Epithelial cell of prostate (primary cell): ENCODE measurements at regions not wholly inside any gene's neighbourhood (a gene's known extent, or its start where the extent isn't known, plus 50 kb on each side); places are given as distances from the start of the nearest gene placed in this dataset.

Experiments
- DNase-seq: peaks from one replicate; pipeline ENCODE4 v3.0.0-alpha.2; 2011; ENCODE audit warnings: low read depth, low spot score
- H3K27ac ChIP-seq: fragments of 450-650 bp; 2 replicates; pipeline ENCODE4 v1.5.1; 2017; ENCODE audit warnings: mild to moderate bottlenecking

- no peak for DNase-seq
- no peak overlapping the region for H3K27ac ChIP-seq
These were observed 958.1 kb downstream of the KCNJ2 start for GRCh38 chr17:71127416-71127815.

GRCh38 chr17:71142333-71142732 is 973.0 kb downstream of the KCNJ2 start:
- DNase-seq = no peak
- H3K27ac ChIP-seq = no peak overlapping the region

GRCh38 chr17:71145486-71145885 is 975.3 kb upstream of the SOX9 start:
- no peak for DNase-seq
- no peak overlapping the region for H3K27ac ChIP-seq

GRCh38 chr17:71147906-71148305 is 972.9 kb upstream of the SOX9 start:
- no peak for DNase-seq
- H3K27ac ChIP-seq = no peak overlapping the region

- DNase-seq = no peak
- H3K27ac ChIP-seq = no peak overlapping the region
These were observed 971.2 kb upstream of the SOX9 start for GRCh38 chr17:71149607-71150006.

GRCh38 chr17:71157297-71157696 is 963.5 kb upstream of the SOX9 start:
- no peak for DNase-seq

GRCh38 chr17:71158437-71158836 is 962.4 kb upstream of the SOX9 start:
- DNase-seq = no peak
- no peak overlapping the region for H3K27ac ChIP-seq

More at GRCh38 chr17:71157297-71157696, 963.5 kb upstream of the SOX9 start:
- H3K27ac ChIP-seq = no peak overlapping the region

GRCh38 chr17:71163121-71163812 is 957.6 kb upstream of the SOX9 start:
- DNase-seq = no peak
- no peak overlapping the region for H3K27ac ChIP-seq

GRCh38 chr17:71163813-71164122 is 957.1 kb upstream of the SOX9 start:
- DNase-seq = no peak

GRCh38 chr17:71164561-71164960 is 956.3 kb upstream of the SOX9 start:
- DNase-seq = no peak
- H3K27ac ChIP-seq = no peak overlapping the region

More at GRCh38 chr17:71163813-71164122, 957.1 kb upstream of the SOX9 start:
- no peak overlapping the region for H3K27ac ChIP-seq

GRCh38 chr17:71166311-71166710 is 954.5 kb upstream of the SOX9 start:
- H3K27ac ChIP-seq = no peak overlapping the region

GRCh38 chr17:71168053-71168741 is 952.6 kb upstream of the SOX9 start:
- H3K27ac ChIP-seq = no peak overlapping the region
- DNase-seq = no peak

More at GRCh38 chr17:71166311-71166710, 954.5 kb upstream of the SOX9 start:
- no peak for DNase-seq

- H3K27ac ChIP-seq = no peak overlapping the region
- no peak for DNase-seq
These were observed 950.8 kb upstream of the SOX9 start for GRCh38 chr17:71170070-71170469.

- H3K27ac ChIP-seq = no peak overlapping the region
- DNase-seq = no peak
These were observed 949.5 kb upstream of the SOX9 start for GRCh38 chr17:71171270-71171669.

- no peak overlapping the region for H3K27ac ChIP-seq
- no peak for DNase-seq
These were observed 946.8 kb upstream of the SOX9 start for GRCh38 chr17:71173991-71174390.

- no peak for DNase-seq
- no peak overlapping the region for H3K27ac ChIP-seq
These were observed 944.5 kb upstream of the SOX9 start for GRCh38 chr17:71176331-71176730.

- no peak for DNase-seq
- no peak overlapping the region for H3K27ac ChIP-seq
These were observed 943.8 kb upstream of the SOX9 start for GRCh38 chr17:71176928-71177443.

GRCh38 chr17:71180801-71181385 is 939.9 kb upstream of the SOX9 start:
- H3K27ac ChIP-seq = no peak overlapping the region
- DNase-seq = no peak

- H3K27ac ChIP-seq = no peak overlapping the region
- no peak for DNase-seq
These were observed 937.7 kb upstream of the SOX9 start for GRCh38 chr17:71183066-71183660.

- H3K27ac ChIP-seq = no peak overlapping the region
- no peak for DNase-seq
These were observed 936.1 kb upstream of the SOX9 start for GRCh38 chr17:71184716-71185115.
